Spleen (tissue), 7 donors: ENCODE measurements at regions not wholly inside any gene's neighbourhood (a gene's known extent, or its start where the extent isn't known, plus 50 kb on each side); places are given as distances from the start of the nearest gene placed in this dataset.

Experiments
- POLR2A ChIP-seq, 3 donors: fragments of 450-650 bp; IDR thresholded peaks; one replicate each; pipeline ENCODE4 v1.5.1; 2017; ENCODE audit warnings: antibody characterized with exemption in 3 of 3, mild to moderate bottlenecking in 1 of 3
- POLR2AphosphoS5 ChIP-seq, 3 donors: sonication (generic); formaldehyde crosslinking; IDR thresholded peaks; one replicate each; pipeline ENCODE4 v1.5.1; 2017; ENCODE audit warnings: antibody characterized with exemption in 3 of 3
- TF ChIP-seq, protein P1 (sequence below), 11 experiments: fragments of 200-600 bp in 7 of 11; fragments of 450-650 bp in 4 of 11; sonication (generic) in 4 of 11; IDR thresholded peaks in 8 of 11; conservative IDR thresholded peaks in 3 of 11; 1 replicate in 7 of 11; 2 replicates in 4 of 11; pipeline versions ENCODE4 v1.4.0 to v1.8.0; 2016 to 2021; ENCODE audit warnings: antibody characterized with exemption in 11 of 11, inconsistent platforms in 4 of 11, mild to moderate bottlenecking in 1 of 11
- donor health status: DM: no; HTN: no; CAD: no; lungs with moderate emphysema.
- donor health status: DM: no; HTN: no; CAD: no.
- donor health status: DM: no; HTN: no; CAD: no.

DNA sequence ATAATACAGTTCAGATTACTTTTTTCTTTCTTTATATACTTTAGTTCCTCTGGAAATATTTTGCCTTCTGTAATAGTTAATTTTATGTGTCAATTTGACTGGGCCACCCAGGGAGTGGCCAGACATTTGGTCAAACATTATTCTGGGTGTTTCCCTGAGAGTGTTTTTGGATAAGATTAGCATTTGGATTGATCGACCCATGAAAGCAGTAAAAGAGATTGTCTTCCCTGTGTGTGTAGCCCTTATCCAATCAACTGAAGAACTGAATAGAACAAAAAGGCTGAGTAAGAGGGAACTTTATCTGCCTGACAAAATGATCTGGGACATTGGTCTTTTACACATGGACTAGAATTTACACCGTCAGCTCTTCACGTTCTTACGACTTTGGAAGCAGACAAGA lies 1190.1 kb upstream of the FAM98A start:
- TF ChIP-seq POLR2A (IDR thresholded peaks at IDR 0.05) = no peak
- TF ChIP-seq, protein P1, sequence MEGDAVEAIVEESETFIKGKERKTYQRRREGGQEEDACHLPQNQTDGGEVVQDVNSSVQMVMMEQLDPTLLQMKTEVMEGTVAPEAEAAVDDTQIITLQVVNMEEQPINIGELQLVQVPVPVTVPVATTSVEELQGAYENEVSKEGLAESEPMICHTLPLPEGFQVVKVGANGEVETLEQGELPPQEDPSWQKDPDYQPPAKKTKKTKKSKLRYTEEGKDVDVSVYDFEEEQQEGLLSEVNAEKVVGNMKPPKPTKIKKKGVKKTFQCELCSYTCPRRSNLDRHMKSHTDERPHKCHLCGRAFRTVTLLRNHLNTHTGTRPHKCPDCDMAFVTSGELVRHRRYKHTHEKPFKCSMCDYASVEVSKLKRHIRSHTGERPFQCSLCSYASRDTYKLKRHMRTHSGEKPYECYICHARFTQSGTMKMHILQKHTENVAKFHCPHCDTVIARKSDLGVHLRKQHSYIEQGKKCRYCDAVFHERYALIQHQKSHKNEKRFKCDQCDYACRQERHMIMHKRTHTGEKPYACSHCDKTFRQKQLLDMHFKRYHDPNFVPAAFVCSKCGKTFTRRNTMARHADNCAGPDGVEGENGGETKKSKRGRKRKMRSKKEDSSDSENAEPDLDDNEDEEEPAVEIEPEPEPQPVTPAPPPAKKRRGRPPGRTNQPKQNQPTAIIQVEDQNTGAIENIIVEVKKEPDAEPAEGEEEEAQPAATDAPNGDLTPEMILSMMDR (IDR thresholded peaks at IDR 0.05 in 8 of 11, conservative IDR thresholded peaks at IDR 0.05 in 3 of 11) = no peak
- no peak for TF ChIP-seq POLR2AphosphoS5 (IDR thresholded peaks at IDR 0.05)
